Upper lobe of left lung (tissue), 4 donors: ENCODE measurements at regions not wholly inside any gene's neighbourhood (a gene's known extent, or its start where the extent isn't known, plus 50 kb on each side); places are given as distances from the start of the nearest gene placed in this dataset.

Experiments used
- EP300 ChIP-seq, 4 donors: sonication (generic); formaldehyde crosslinking; IDR thresholded peaks; one replicate each; pipeline ENCODE4 v1.5.1; 2017; ENCODE audit warnings: antibody characterized with exemption in 4 of 4, control low read depth in 2 of 4
- POLR2AphosphoS5 ChIP-seq, 2 donors: sonication (generic); formaldehyde crosslinking; IDR thresholded peaks; one replicate each; pipeline ENCODE4 v1.5.1; 2017; ENCODE audit warnings: antibody characterized with exemption in 2 of 2

- no peak for TF ChIP-seq POLR2AphosphoS5 (IDR thresholded peaks at IDR 0.05)
- TF ChIP-seq EP300 (IDR thresholded peaks at IDR 0.05) = no peak
Observed at GRCh38 chr11:37558619-37559210, 960.7 kb upstream of the RAG2 start.
